OCI-LY3 (cell line): ENCODE measurements at regions not wholly inside any gene's neighbourhood (a gene's known extent, or its start where the extent isn't known, plus 50 kb on each side); places are given as distances from the start of the nearest gene placed in this dataset.

Experiments used
- H2AFZ ChIP-seq: fragments of 200-600, 300-600 bp; shearing (Covaris generic); 2 replicates; pipeline ENCODE4 v1.6.0; 2014; ENCODE audit warnings: antibody characterized with exemption, low read depth, low read length
- H3K27ac ChIP-seq: fragments of 200-600, 300-600 bp; sonication (generic); 2 replicates; pipeline ENCODE4 v1.5.1; 2014; ENCODE audit warnings: mild to moderate bottlenecking, low read length, moderate library complexity, mixed read lengths
- H3K27me3 ChIP-seq: fragments of 200-600, 300-600 bp; sonication (generic); 2 replicates; pipeline ENCODE4 v1.6.1; 2014; ENCODE audit warnings: low read depth, low read length, mixed read lengths
- H3K36me3 ChIP-seq: fragments of 200-600, 300-600 bp; sonication (generic); replicated peaks from 2 replicates; pipeline ENCODE3; 2014; ENCODE audit warnings: low read depth, low read length, mixed read lengths
- H3K4me1 ChIP-seq: fragments of 300-600, 200-600 bp; sonication (generic); 2 replicates; pipeline ENCODE4 v1.6.1; 2014; ENCODE audit warnings: low read length, mixed read lengths
- H3K4me2 ChIP-seq: fragments of 200-600, 300-600 bp; sonication (generic); 2 replicates; pipeline ENCODE4 v1.6.1; 2014; ENCODE audit warnings: low read length, mixed read lengths
- H3K4me3 ChIP-seq: fragments of 300-600, 200-600 bp; sonication (generic); 2 replicates; pipeline ENCODE4 v1.5.1; 2014; ENCODE audit warnings: antibody characterized with exemption, mild to moderate bottlenecking, low read length, moderate library complexity
- H3K79me2 ChIP-seq: fragments of 300-600, 200-600 bp; shearing (Covaris generic); 2 replicates; pipeline ENCODE4 v1.6.1; 2014; ENCODE audit warnings: mild to moderate bottlenecking, low read length, mixed read lengths
- H3K9ac ChIP-seq: fragments of 300-600, 200-600 bp; shearing (Covaris generic); 2 replicates; pipeline ENCODE4 v1.6.0; 2014; ENCODE audit warnings: mild to moderate bottlenecking, low read length, moderate library complexity
- H3K9me3 ChIP-seq: fragments of 200-600, 300-600 bp; shearing (Covaris generic); 2 replicates; pipeline ENCODE4 v1.6.1; 2014; ENCODE audit warnings: low read length, mixed read lengths; ENCODE audit not compliant: insufficient read depth
- H4K20me1 ChIP-seq: fragments of 200-600, 300-600 bp; sonication (generic); 2 replicates; pipeline ENCODE4 v1.6.1; 2016; ENCODE audit warnings: low read length, mixed read lengths; ENCODE audit not compliant: insufficient read depth
- EZH2phosphoT487 ChIP-seq: fragments of 200-600 bp; shearing (Covaris generic); IDR thresholded peaks from 2 replicates; pipeline ENCODE4 v1.6.1; 2018; ENCODE audit warnings: antibody characterized with exemption, mixed run types, low read depth
- TF ChIP-seq, protein P1 (sequence below): fragments of 200-600, 300-600 bp; sonication (generic); IDR thresholded peaks from 2 replicates; pipeline ENCODE4 v1.5.1; 2014; ENCODE audit warnings: antibody characterized with exemption, low read length, low read depth

DNA sequence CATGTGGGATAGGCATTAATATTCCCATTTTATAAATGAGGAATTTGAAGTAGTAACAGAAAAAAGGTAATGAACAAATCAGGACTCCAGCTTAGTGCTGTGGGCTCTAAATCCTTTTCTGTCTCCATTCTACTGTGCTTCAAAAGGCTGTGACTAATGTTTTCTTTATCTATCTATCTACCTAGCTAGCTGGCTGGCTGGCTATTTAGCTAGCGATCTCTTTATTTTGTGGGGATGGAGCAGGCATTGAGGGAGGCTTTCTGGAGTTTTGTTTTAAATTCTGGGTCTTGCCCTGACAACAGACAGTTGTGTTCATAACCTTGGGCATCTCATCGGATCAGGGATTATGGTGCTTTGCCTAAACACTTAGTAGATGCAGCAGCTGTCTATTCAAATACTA, 139.2 kb downstream of the SOX4 start:
- Histone ChIP-seq H3K4me2 (no peak overlapping the region), H4K20me1 (no peaks in the 10 kb centered on the region), H3K4me3 (no peak overlapping the region), H3K27me3 (no peaks in the 10 kb centered on the region), H2AFZ (no peak overlapping the region), H3K9me3 (no peaks in the 10 kb centered on the region), H3K27ac (no peak overlapping the region), H3K4me1 (no peaks in the 10 kb centered on the region), H3K9ac (no peak overlapping the region), H3K36me3 (no peaks in the 10 kb centered on the region), H3K79me2 (no peaks in the 10 kb centered on the region)
- TF ChIP-seq, protein P1, sequence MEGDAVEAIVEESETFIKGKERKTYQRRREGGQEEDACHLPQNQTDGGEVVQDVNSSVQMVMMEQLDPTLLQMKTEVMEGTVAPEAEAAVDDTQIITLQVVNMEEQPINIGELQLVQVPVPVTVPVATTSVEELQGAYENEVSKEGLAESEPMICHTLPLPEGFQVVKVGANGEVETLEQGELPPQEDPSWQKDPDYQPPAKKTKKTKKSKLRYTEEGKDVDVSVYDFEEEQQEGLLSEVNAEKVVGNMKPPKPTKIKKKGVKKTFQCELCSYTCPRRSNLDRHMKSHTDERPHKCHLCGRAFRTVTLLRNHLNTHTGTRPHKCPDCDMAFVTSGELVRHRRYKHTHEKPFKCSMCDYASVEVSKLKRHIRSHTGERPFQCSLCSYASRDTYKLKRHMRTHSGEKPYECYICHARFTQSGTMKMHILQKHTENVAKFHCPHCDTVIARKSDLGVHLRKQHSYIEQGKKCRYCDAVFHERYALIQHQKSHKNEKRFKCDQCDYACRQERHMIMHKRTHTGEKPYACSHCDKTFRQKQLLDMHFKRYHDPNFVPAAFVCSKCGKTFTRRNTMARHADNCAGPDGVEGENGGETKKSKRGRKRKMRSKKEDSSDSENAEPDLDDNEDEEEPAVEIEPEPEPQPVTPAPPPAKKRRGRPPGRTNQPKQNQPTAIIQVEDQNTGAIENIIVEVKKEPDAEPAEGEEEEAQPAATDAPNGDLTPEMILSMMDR: no peak
- TF ChIP-seq EZH2phosphoT487: no peak

DNA sequence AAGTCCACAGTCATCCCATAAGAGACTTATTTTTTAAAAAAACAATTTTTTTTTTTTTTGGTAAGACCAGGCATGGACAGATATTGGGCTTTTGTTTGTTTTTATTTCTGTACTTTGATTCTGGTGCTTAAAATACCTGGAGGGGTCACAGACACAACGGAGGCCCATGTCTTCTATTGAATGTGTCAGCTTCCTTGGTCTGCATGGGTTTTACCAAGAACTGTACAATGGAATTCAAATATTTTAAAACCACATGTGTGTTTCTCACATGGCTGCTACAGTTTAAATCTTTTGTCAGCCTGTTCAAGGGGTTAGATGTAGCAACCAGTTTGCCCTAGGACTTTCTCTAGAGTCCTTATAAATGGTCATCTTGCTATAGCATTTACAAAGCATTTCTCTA, 139.8 kb downstream of the SOX4 start:
- H3K79me2 ChIP-seq: no peaks in the 10 kb centered on the region
- H3K4me1 ChIP-seq: no peaks in the 10 kb centered on the region
- no peak overlapping the region for H2AFZ ChIP-seq
- no peaks in the 10 kb centered on the region for H3K36me3 ChIP-seq
- no peak overlapping the region for H3K4me2 ChIP-seq
- no peak for TF ChIP-seq EZH2phosphoT487
- TF ChIP-seq, protein P1: no peak
- no peaks in the 10 kb centered on the region for H3K27me3 ChIP-seq
- H3K9me3 ChIP-seq: no peaks in the 10 kb centered on the region
- no peak overlapping the region for H3K4me3 ChIP-seq
- no peak overlapping the region for H3K27ac ChIP-seq
- H4K20me1 ChIP-seq: no peaks in the 10 kb centered on the region
- H3K9ac ChIP-seq: no peak overlapping the region

DNA sequence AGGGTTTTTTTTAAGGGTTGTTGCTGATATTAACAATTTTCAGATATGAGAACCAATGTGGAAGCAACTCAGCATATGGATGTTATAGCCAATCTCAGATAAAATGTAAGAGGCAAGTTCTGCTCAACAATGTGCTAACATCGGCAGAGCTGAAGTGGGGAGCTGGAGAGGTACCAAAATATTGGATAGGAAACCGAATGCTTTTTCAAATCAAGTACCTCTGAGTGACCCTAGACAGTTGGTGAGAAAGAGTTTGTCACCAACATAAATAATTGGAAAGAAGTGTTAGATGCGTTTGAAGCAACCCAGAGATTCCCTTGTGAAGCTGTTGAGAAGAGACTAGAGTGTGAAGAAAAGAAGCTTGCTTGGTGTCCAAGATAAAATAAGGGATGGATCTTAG, 140.7 kb downstream of the SOX4 start:
- Histone ChIP-seq H3K79me2 (no peaks in the 10 kb centered on the region), H3K9me3 (no peaks in the 10 kb centered on the region), H3K9ac (no peak overlapping the region), H4K20me1 (no peaks in the 10 kb centered on the region), H3K4me1 (no peaks in the 10 kb centered on the region), H2AFZ (no peak overlapping the region), H3K27me3 (no peaks in the 10 kb centered on the region), H3K27ac (no peak overlapping the region), H3K36me3 (no peaks in the 10 kb centered on the region), H3K4me2 (no peak overlapping the region), H3K4me3 (no peak overlapping the region)
- TF ChIP-seq, protein P1: no peak
- no peak for TF ChIP-seq EZH2phosphoT487

DNA sequence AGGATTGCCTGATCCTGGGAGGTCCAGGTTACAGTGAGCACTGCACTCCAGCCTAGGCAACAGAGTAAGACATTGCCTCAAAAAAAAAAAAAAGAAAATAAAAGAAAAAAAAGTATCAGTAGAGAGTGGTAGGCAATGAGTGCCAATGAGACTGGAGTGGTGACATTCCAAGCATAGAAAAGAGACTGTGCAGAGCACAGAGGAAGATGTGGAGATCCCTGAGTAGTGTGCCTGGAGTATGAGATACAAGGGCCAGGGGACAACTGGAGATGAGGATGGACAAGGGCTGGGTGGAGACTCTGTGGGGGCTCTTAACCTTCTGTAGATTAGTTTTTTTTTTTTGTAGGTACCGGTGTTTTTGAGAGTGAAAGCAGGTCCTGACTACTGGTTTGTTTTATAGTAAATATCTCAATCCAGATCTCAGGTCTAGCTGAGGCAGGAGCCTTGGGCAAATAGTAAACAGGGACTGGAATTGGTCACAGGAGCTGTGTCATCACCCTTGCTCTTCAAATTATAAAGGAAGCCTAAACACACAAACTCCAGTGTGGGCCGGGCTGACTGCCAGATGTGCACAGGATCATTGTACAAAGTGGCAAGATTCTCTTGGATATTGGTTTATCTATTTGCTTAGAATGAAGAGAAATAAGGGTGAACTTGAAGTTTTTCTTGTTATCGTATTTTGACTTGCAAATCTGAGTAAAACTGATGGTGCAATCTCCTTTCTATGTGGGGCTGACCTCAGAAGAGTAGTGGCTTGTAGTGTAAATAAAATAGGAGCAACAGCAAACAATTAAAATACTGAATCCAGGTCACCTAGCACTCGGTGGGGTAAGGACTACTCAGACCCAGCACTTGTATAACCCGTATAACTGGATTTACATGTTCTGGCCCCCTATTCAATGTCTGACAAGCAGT, 144.9 kb downstream of the SOX4 start:
- no peaks in the 10 kb centered on the region for H3K36me3 ChIP-seq
- H3K9me3 ChIP-seq: no peaks in the 10 kb centered on the region
- H3K79me2 ChIP-seq: no peaks in the 10 kb centered on the region
- H3K9ac ChIP-seq: no peak overlapping the region
- no peak overlapping the region for H2AFZ ChIP-seq
- H3K4me1 ChIP-seq: no peaks in the 10 kb centered on the region
- H3K4me2 ChIP-seq: no peak overlapping the region
- H3K4me3 ChIP-seq: no peak overlapping the region
- H4K20me1 ChIP-seq: no peaks in the 10 kb centered on the region
- no peak overlapping the region for H3K27ac ChIP-seq
- TF ChIP-seq, protein P1: no peak
- no peak for TF ChIP-seq EZH2phosphoT487
- H3K27me3 ChIP-seq: no peaks in the 10 kb centered on the region
